Astrocyte of the spinal cord (primary cell): ENCODE measurements at regions not wholly inside any gene's neighbourhood (a gene's known extent, or its start where the extent isn't known, plus 50 kb on each side); places are given as distances from the start of the nearest gene placed in this dataset.

ENCODE experiments used
- DNase-seq: peaks from one replicate; pipeline ENCODE4 v3.0.0; 2011; ENCODE audit warnings: low read depth, low spot score
- H3K4me3 ChIP-seq: 2 replicates; pipeline ENCODE4 v1.5.1; 2011; ENCODE audit warnings: low read depth, mild to moderate bottlenecking, low read length, moderate library complexity
- CTCF ChIP-seq: IDR thresholded peaks from 2 replicates; pipeline ENCODE4 v1.5.1; 2012; ENCODE audit warnings: low read depth, mild to moderate bottlenecking, low read length, inconsistent platforms
- in situ Hi-C: cut with HindIII; loops from 2 replicates; pipeline ENCODE4 v1.10.0; 2017; ENCODE audit warnings: low sequenced_read_pairs

- in situ Hi-C loops: no loop called here
- DNase-seq: no peak
- no peak overlapping the region for H3K4me3 ChIP-seq
- no peak for TF ChIP-seq CTCF
Measured at GRCh38 chr10:100618632-100619255, 83.0 kb downstream of the HIF1AN start.

- in situ Hi-C loops: no loop called here
- no peak for TF ChIP-seq CTCF
- no peak for DNase-seq
- no peak overlapping the region for H3K4me3 ChIP-seq
Measured at GRCh38 chr10:100620087-100620835, 84.5 kb downstream of the HIF1AN start.

GRCh38 chr10:100621360-100622205 is 85.8 kb downstream of the HIF1AN start:
- no peak for TF ChIP-seq CTCF
- in situ Hi-C loops: no loop called here
- no peak overlapping the region for H3K4me3 ChIP-seq
- DNase-seq: no peak

- no peak for DNase-seq
- TF ChIP-seq CTCF: no peak
- H3K4me3 ChIP-seq: no peak overlapping the region
- in situ Hi-C loops: no loop called here
Measured at GRCh38 chr10:100622946-100623345, 87.2 kb downstream of the HIF1AN start.

- in situ Hi-C loops: no loop called here
Measured at GRCh38 chr10:100623521-100624230, 87.9 kb downstream of the HIF1AN start.

More at GRCh38 chr10:100623521-100624230, 87.9 kb downstream of the HIF1AN start:
- TF ChIP-seq CTCF: no peak
- DNase-seq: no peak
- H3K4me3 ChIP-seq: no peak overlapping the region
